Stomach (tissue), 4 donors: ENCODE measurements at regions not wholly inside any gene's neighbourhood (a gene's known extent, or its start where the extent isn't known, plus 50 kb on each side); places are given as distances from the start of the nearest gene placed in this dataset.

ENCODE experiments used
- CTCF ChIP-seq, 7 experiments: fragments of 450-650 bp in 4 of 7; fragments of 200-600 bp in 3 of 7; sonication (generic) in 3 of 7; IDR thresholded peaks; one replicate each; pipeline ENCODE4 v1.5.1; 2016 to 2019; ENCODE audit warnings: antibody characterized with exemption in 7 of 7, control low read depth in 2 of 7, mild to moderate bottlenecking in 1 of 7
- POLR2AphosphoS5 ChIP-seq, 3 donors: sonication (generic); formaldehyde crosslinking; IDR thresholded peaks; one replicate each; pipeline ENCODE4 v1.6.1; 2016; ENCODE audit warnings: antibody characterized with exemption in 3 of 3

- TF ChIP-seq CTCF (IDR thresholded peaks at IDR 0.05), result no peak
- TF ChIP-seq POLR2AphosphoS5 (IDR thresholded peaks at IDR 0.05), result no peak
Observed at GRCh38 chr6:67908379-67908778, 726.7 kb upstream of the ADGRB3 start.
